ENCODE measurements at regions not wholly inside any gene's neighbourhood (a gene's known extent, or its start where the extent isn't known, plus 50 kb on each side); places are given as distances from the start of the nearest gene placed in this dataset.

GRCh38 chr3:181289306-181289705 lies 299.8 kb upstream of the DNAJC19 start:
- intact Hi-C loops (cut with DNase I; ENCODE audit: low total_unique reads), result no loop called here
- no peaks in the 10 kb centered on the region for H3K9me3 ChIP-seq
- WGBS, 2 donors, result 84 to 85% methylated on average over 4 of the region's 4 CpGs

GRCh38 chr3:181288145-181288544 lies 298.6 kb upstream of the DNAJC19 start:
- H3K4me1 ChIP-seq, result no peaks in the 10 kb centered on the region
- no peak overlapping the region for H3K27ac ChIP-seq
- H3K27me3 ChIP-seq, result no peaks in the 10 kb centered on the region
- WGBS, 2 donors, result 54 to 74% methylated on average over 3 of the region's 3 CpGs
- TF ChIP-seq CTCF (IDR thresholded peaks at IDR 0.05) (no peak), POLR2A (IDR thresholded peaks at IDR 0.05) (no peak)
- H3K9me3 ChIP-seq, result no peaks in the 10 kb centered on the region
- H3K36me3 ChIP-seq (ENCODE audit: low read depth, missing control alignments), result no peaks in the 10 kb centered on the region
- no peak overlapping the region for H3K4me3 ChIP-seq
- DNase-seq, result no peak
- intact Hi-C loops (cut with DNase I; ENCODE audit: low total_unique reads), result no loop called here

More at GRCh38 chr3:181289306-181289705, 299.8 kb upstream of the DNAJC19 start:
- H3K27ac ChIP-seq, result no peak overlapping the region
- H3K4me3 ChIP-seq, result no peak overlapping the region
- H3K36me3 ChIP-seq (ENCODE audit: low read depth, missing control alignments), result no peaks in the 10 kb centered on the region
- H3K27me3 ChIP-seq, result no peaks in the 10 kb centered on the region
- no peaks in the 10 kb centered on the region for H3K4me1 ChIP-seq
- no peak for DNase-seq
- TF ChIP-seq POLR2A (IDR thresholded peaks at IDR 0.05), result no peak
- no peak for TF ChIP-seq CTCF (IDR thresholded peaks at IDR 0.05)

GRCh38 chr3:181279239-181279565 lies 289.7 kb upstream of the DNAJC19 start:
- DNase-seq, result no peak
- H3K4me1 ChIP-seq, result no peaks in the 10 kb centered on the region
- no peak overlapping the region for H3K4me3 ChIP-seq
- no peaks in the 10 kb centered on the region for H3K36me3 ChIP-seq (ENCODE audit: low read depth, missing control alignments)
- intact Hi-C loops (cut with DNase I; ENCODE audit: low total_unique reads), result no loop called here
- WGBS, 2 donors, result 85 to 95% methylated on average over 2 of the region's 2 CpGs
- TF ChIP-seq POLR2A (IDR thresholded peaks at IDR 0.05) (no peak), CTCF (IDR thresholded peaks at IDR 0.05) (no peak)
- no peak overlapping the region for H3K27ac ChIP-seq
- no peaks in the 10 kb centered on the region for H3K9me3 ChIP-seq
- no peaks in the 10 kb centered on the region for H3K27me3 ChIP-seq

- Histone ChIP-seq H3K36me3 (ENCODE audit: low read depth, missing control alignments) (no peaks in the 10 kb centered on the region), H3K4me1 (no peaks in the 10 kb centered on the region), H3K4me3 (no peak overlapping the region), H3K27me3 (no peaks in the 10 kb centered on the region), H3K27ac (no peak overlapping the region), H3K9me3 (no peaks in the 10 kb centered on the region)
- 58 to 59% methylated on average over 5 of the region's 5 CpGs for WGBS, 2 donors
- intact Hi-C loops (cut with DNase I; ENCODE audit: low total_unique reads), result no loop called here
- TF ChIP-seq CTCF (IDR thresholded peaks at IDR 0.05), result no peak
- TF ChIP-seq POLR2A (IDR thresholded peaks at IDR 0.05), result no peak
- no peak for DNase-seq
Observed at GRCh38 chr3:181278468-181279238, 289.1 kb upstream of the DNAJC19 start.

GRCh38 chr3:181276358-181276896 lies 286.9 kb upstream of the DNAJC19 start:
- no peak for DNase-seq
- H3K27me3 ChIP-seq, result no peaks in the 10 kb centered on the region
- H3K36me3 ChIP-seq (ENCODE audit: low read depth, missing control alignments), result no peaks in the 10 kb centered on the region
- intact Hi-C loops (cut with DNase I; ENCODE audit: low total_unique reads), result no loop called here
- TF ChIP-seq CTCF (IDR thresholded peaks at IDR 0.05) (no peak), POLR2A (IDR thresholded peaks at IDR 0.05) (no peak)
- H3K9me3 ChIP-seq, result no peaks in the 10 kb centered on the region
- WGBS, 2 donors, result 78 to 84% methylated on average over 6 of the region's 6 CpGs
- H3K4me1 ChIP-seq, result no peaks in the 10 kb centered on the region
- H3K27ac ChIP-seq, result no peak overlapping the region
- no peak overlapping the region for H3K4me3 ChIP-seq

Data from testis (tissue), 2 donors.